ENCODE measurements at regions not wholly inside any gene's neighbourhood (a gene's known extent, or its start where the extent isn't known, plus 50 kb on each side); places are given as distances from the start of the nearest gene placed in this dataset.

GRCh38 chr13:107854880-107855279, 360.5 kb downstream of the LIG4 start:
- TF ChIP-seq CTCF (IDR thresholded peaks at IDR 0.05) = no peak
- TF ChIP-seq POLR2A (IDR thresholded peaks at IDR 0.05) = no peak
- no peak for TF ChIP-seq POLR2AphosphoS5 (IDR thresholded peaks at IDR 0.05)
- TF ChIP-seq EP300 (IDR thresholded peaks at IDR 0.05) = no peak
